ELR (cell line): ENCODE measurements at regions not wholly inside any gene's neighbourhood (a gene's known extent, or its start where the extent isn't known, plus 50 kb on each side); places are given as distances from the start of the nearest gene placed in this dataset.
"Not testable (repeated sequence)": the region's sequence is repeated elsewhere in the genome, so short reads cannot be mapped to it uniquely, and the experiment has no call there.

Experiments
- DNase-seq: peaks from one replicate; pipeline ENCODE4 v3.0.0-alpha.2; 2015; ENCODE audit warnings: low read depth

DNA sequence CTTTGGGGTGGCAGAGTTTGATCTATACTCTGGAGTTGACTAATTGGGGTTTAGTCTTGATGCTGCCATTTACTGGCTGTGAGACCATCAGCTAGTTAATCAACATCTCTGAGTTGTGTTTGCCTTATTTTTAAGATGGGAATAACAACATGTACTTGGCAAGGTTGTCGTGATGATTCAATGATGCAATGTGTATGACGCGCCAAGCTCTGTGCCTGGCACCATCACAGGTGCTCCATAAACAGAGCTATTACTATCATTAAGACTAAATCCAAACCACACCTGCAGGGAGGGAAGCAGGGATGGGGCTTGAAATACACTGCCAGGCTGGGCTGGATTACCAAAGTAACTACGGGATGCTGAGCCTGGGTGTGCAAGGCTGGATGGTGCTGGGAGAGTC lies 60.1 kb upstream of the E2F3 start:
- no peak for DNase-seq

DNA sequence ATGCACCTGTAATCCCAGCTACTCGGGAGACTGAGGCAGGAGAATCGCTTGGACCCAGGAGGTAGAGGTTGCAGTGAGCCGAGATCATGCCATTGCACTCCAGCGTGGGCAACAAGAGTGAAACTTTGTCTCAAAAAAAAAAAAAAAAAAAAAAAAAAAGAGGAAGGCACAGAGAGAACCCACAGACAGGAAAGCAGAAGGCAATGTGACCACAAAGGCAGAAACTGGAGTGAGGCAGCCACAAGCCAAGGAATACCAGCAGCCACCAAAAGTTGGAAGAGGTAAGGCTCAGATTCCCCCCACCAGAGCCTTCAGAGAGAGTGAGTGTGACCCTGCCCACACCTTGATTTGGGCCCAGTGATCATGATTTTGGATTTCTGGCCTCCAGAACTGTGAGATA lies 54.7 kb upstream of the E2F3 start:
- not testable (repeated sequence) for DNase-seq

DNA sequence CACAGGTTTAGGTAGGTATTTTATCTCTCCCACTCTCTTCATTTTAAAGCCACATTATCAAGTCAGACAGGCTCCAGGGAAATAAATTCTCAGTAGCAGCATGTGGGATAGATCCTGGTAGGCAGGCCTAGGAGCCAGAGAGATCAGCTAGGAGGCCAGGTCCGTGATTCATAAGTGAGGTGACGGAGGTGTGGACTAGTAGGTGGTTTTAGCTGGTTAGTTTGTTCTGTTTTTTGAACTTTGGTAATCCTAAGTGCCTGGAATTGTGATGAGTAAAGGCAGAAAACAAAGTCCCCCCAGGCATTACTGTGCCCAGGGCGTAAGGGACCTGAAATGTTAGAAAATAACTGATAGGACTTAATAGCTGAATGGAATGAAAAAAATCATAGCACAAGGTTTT lies 53.6 kb upstream of the E2F3 start:
- DNase-seq, result no peak

DNA sequence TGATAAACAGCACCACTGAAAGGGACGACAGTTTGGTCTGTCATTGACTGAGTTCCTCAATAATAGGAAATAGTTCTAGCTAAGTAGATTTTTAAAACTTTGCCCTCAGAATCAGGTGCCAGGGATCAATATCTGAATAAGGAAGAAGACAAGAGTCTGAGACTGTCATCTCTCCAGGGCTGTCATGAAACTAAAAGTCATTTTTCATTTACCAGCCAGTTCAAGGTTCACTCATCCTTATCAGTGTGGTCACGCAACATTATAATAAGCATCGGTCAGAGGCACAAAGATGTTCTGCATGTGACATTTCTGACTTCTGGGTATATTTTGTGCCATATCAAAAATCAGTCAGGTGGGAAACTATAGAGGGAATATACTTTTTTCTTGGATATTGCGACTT lies 52.5 kb upstream of the E2F3 start:
- no peak for DNase-seq

DNA sequence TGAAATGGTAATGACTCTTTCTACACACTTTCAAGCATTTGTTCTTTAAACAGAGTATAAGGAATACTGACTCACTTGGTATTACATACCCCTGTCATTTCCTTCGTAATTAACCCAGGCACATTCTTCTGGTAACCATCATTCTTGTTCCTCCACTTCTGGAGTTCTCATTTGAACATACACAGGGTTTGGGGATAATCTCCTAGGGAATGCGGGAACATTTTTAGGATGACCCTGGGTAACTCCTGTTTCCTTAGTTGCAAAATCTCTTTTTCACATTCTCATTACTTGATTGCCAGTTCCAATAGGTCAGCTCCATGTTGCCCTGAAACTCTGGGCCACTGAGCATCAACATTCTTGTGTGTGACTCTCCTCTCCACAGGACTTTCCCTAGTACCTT lies 51.5 kb upstream of the E2F3 start:
- DNase-seq, result peak; percentile 33

- DNase-seq, result no peak
Measured at GRCh38 chr6:20351534-20351933, 50.1 kb upstream of the E2F3 start.
